Astrocyte (in vitro differentiated cells and primary cell): ENCODE measurements at regions not wholly inside any gene's neighbourhood (a gene's known extent, or its start where the extent isn't known, plus 50 kb on each side); places are given as distances from the start of the nearest gene placed in this dataset.

Source experiments
- DNase-seq: peaks from one replicate; pipeline ENCODE4 v3.0.0-alpha.2; 2010; ENCODE audit warnings: low read depth
- FAIRE-seq: peaks from 2 replicates; lab custom pipeline; 2011; peaks lifted over from hg19 to GRCh38; lab: Jason Lieb, UNC
- H2AFZ ChIP-seq: 2 replicates; pipeline ENCODE4 v1.6.0; 2012; ENCODE audit warnings: low read depth, low read length, inconsistent platforms
- H3K27ac ChIP-seq: 2 replicates; pipeline ENCODE4 v1.5.1; 2011; ENCODE audit warnings: low read depth, low read length, inconsistent platforms
- H3K27me3 ChIP-seq: 2 replicates; pipeline ENCODE4 v1.6.0; 2011; ENCODE audit warnings: low read length, inconsistent platforms; ENCODE audit not compliant: insufficient read depth
- H3K36me3 ChIP-seq: 2 replicates; pipeline ENCODE4 v1.5.1; 2011; ENCODE audit warnings: low read length, inconsistent platforms; ENCODE audit not compliant: insufficient read depth
- H3K4me1 ChIP-seq: 2 replicates; pipeline ENCODE4 v1.5.1; 2011; ENCODE audit warnings: low read length, inconsistent platforms; ENCODE audit not compliant: insufficient read depth
- H3K4me2 ChIP-seq: 2 replicates; pipeline ENCODE4 v1.6.0; 2012; ENCODE audit warnings: low read length, inconsistent platforms
- H3K4me3 ChIP-seq: 2 replicates; pipeline ENCODE4 v1.5.1; 2011; ENCODE audit warnings: low read depth, mild to moderate bottlenecking, low read length, inconsistent platforms; ENCODE audit not compliant: insufficient read depth
- H3K79me2 ChIP-seq: 2 replicates; pipeline ENCODE4 v1.6.0; 2012; ENCODE audit warnings: mild to moderate bottlenecking, low read length, inconsistent platforms; ENCODE audit not compliant: insufficient read depth
- H3K9ac ChIP-seq: 2 replicates; pipeline ENCODE4 v1.6.0; 2012; ENCODE audit warnings: mild to moderate bottlenecking, low read length, inconsistent platforms
- H3K9me3 ChIP-seq: 2 replicates; pipeline ENCODE4 v1.5.1; 2012; ENCODE audit warnings: low read depth, mild to moderate bottlenecking, low read length, inconsistent platforms; ENCODE audit not compliant: insufficient read depth
- H4K20me1 ChIP-seq: 2 replicates; pipeline ENCODE4 v1.6.0; 2012; ENCODE audit warnings: low read length, inconsistent platforms; ENCODE audit not compliant: insufficient read depth
- H3K27ac Mint-ChIP-seq: one replicate; pipeline ENCODE4 v1.8.0; 2021; ENCODE audit warnings: mild to moderate bottlenecking, mixed read lengths; ENCODE audit not compliant: unreplicated experiment
- H3K27me3 Mint-ChIP-seq: one replicate; pipeline ENCODE4 v1.8.0; 2021; ENCODE audit warnings: low read depth, mixed read lengths; ENCODE audit not compliant: unreplicated experiment
- H3K36me3 Mint-ChIP-seq: one replicate; pipeline ENCODE4 v1.8.0; 2021; ENCODE audit warnings: low read depth, mixed read lengths; ENCODE audit not compliant: unreplicated experiment
- H3K4me1 Mint-ChIP-seq: one replicate; pipeline ENCODE4 v1.8.0; 2021; ENCODE audit warnings: low read depth, mixed read lengths; ENCODE audit not compliant: unreplicated experiment
- H3K4me3 Mint-ChIP-seq: one replicate; pipeline ENCODE4 v1.8.0; 2021; ENCODE audit warnings: mild to moderate bottlenecking, moderate library complexity, mixed read lengths; ENCODE audit not compliant: unreplicated experiment
- H3K9me3 Mint-ChIP-seq: one replicate; pipeline ENCODE4 v1.8.0; 2021; ENCODE audit warnings: mild to moderate bottlenecking, mixed read lengths; ENCODE audit not compliant: unreplicated experiment
- EZH2 ChIP-seq: IDR thresholded peaks from 2 replicates; pipeline ENCODE4 v1.6.1; 2012; ENCODE audit warnings: mild to moderate bottlenecking, low read length, inconsistent platforms; ENCODE audit not compliant: insufficient read depth
- TF ChIP-seq, protein P1 (sequence below): IDR thresholded peaks from 2 replicates; pipeline ENCODE4 v1.5.1; 2011; ENCODE audit warnings: low read depth, mild to moderate bottlenecking, inconsistent platforms, low read length, moderate library complexity; ENCODE audit not compliant: insufficient read depth

DNA sequence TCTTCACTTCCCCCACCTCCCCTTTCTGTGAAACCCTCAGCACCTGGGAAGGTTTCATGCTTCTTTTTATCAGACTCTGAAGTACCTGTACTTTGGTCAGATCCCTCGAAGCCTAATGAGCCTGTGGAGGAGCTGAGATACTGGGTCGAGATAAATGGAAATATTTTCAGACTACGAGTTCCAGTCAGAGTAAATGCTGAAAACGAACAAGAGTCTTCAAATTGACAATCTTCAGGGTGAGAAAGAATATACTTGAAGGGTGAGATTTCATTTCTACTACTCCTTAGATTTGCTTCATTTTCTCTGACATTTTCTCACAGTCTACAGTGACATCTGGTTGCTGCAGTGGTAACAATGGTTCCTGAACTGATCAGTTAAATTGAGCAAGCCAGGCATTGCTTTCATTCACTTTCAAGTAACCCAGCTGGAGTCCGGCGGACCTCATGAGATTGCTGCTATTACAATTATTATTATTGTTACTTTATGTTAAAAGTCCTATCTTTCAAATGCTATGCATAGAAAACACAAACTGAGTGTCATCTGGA lies 337.2 kb downstream of the VGLL3 start:
- Histone ChIP-seq H3K79me2 (no peaks in the 10 kb centered on the region), H3K4me2 (no peak overlapping the region), H3K4me3 (no peak overlapping the region), H3K27ac (no peak overlapping the region), H2AFZ (no peak overlapping the region), H3K4me1 (no peaks in the 10 kb centered on the region), H3K36me3 (no peaks in the 10 kb centered on the region), H3K9me3 (no peaks in the 10 kb centered on the region), H4K20me1 (no peaks in the 10 kb centered on the region), H3K9ac (no peak overlapping the region), H3K27me3 (no peaks in the 10 kb centered on the region)
- Mint-ChIP-seq H3K4me1 (no peaks in the 10 kb centered on the region), H3K27me3 (no peaks in the 10 kb centered on the region), H3K36me3 (no peaks in the 10 kb centered on the region), H3K4me3 (no peak overlapping the region), H3K27ac (no peak overlapping the region), H3K9me3 (no peaks in the 10 kb centered on the region)
- no peak for FAIRE-seq
- no peak for DNase-seq
- TF ChIP-seq, protein P1, sequence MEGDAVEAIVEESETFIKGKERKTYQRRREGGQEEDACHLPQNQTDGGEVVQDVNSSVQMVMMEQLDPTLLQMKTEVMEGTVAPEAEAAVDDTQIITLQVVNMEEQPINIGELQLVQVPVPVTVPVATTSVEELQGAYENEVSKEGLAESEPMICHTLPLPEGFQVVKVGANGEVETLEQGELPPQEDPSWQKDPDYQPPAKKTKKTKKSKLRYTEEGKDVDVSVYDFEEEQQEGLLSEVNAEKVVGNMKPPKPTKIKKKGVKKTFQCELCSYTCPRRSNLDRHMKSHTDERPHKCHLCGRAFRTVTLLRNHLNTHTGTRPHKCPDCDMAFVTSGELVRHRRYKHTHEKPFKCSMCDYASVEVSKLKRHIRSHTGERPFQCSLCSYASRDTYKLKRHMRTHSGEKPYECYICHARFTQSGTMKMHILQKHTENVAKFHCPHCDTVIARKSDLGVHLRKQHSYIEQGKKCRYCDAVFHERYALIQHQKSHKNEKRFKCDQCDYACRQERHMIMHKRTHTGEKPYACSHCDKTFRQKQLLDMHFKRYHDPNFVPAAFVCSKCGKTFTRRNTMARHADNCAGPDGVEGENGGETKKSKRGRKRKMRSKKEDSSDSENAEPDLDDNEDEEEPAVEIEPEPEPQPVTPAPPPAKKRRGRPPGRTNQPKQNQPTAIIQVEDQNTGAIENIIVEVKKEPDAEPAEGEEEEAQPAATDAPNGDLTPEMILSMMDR = no peak
- TF ChIP-seq EZH2 = no peak

DNA sequence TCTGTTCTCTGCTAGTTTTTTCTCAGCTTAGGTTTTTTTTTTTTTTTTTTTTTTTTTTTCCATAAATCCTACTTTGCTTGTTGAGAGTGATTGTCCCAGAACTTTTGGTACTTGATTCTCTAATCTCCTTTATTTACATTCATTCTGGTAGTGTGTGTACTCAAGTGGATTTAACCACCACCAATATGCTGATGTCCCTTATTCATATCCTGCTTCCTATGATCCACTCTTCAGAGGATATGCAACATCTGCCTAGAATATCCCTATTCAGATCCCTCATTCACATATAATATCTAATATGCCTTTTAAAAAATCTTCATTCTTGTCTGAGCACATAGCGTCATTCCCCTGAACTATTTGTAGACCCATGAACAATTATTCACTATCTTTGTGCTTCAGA lies 342.9 kb downstream of the VGLL3 start:
- H3K9ac ChIP-seq = no peak overlapping the region
- no peak for FAIRE-seq
- H3K4me3 ChIP-seq = no peak overlapping the region
- Mint-ChIP-seq H3K9me3 (no peaks in the 10 kb centered on the region), H3K4me3 (no peak overlapping the region), H3K27me3 (no peaks in the 10 kb centered on the region), H3K4me1 (no peaks in the 10 kb centered on the region), H3K27ac (no peak overlapping the region), H3K36me3 (no peaks in the 10 kb centered on the region)
- H2AFZ ChIP-seq = no peak overlapping the region
- no peak overlapping the region for H3K27ac ChIP-seq
- H3K4me1 ChIP-seq = no peaks in the 10 kb centered on the region
- no peak for DNase-seq
- TF ChIP-seq, protein P1 = no peak
- no peak for TF ChIP-seq EZH2
- no peaks in the 10 kb centered on the region for H3K27me3 ChIP-seq
- H3K79me2 ChIP-seq = no peaks in the 10 kb centered on the region
- no peaks in the 10 kb centered on the region for H3K36me3 ChIP-seq
- H4K20me1 ChIP-seq = no peaks in the 10 kb centered on the region
- H3K9me3 ChIP-seq = no peaks in the 10 kb centered on the region
- H3K4me2 ChIP-seq = no peak overlapping the region

DNA sequence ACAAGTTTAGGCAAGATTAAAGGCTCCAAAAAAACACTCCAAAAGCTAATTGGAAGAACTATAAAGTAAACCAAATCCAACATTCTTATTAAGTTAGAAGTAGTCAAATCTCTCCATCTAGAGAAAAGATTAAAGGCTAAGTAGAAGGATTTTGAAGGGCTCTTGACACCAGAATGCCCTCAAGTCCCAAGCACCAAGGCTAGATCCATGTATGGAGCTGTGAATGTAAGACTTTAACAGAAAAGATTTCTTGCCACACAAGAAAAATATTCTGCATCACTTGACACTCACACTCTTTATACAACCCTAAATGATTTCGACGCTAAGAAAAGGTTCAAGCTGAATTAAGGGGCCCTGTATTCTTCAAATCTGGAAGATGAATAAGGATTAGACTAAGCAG lies 345.2 kb downstream of the VGLL3 start:
- Histone ChIP-seq H3K9me3 (no peaks in the 10 kb centered on the region), H4K20me1 (no peaks in the 10 kb centered on the region), H3K4me1 (no peaks in the 10 kb centered on the region), H3K27ac (no peak overlapping the region), H2AFZ (no peak overlapping the region), H3K9ac (no peak overlapping the region), H3K27me3 (no peaks in the 10 kb centered on the region), H3K79me2 (no peaks in the 10 kb centered on the region), H3K4me2 (no peak overlapping the region), H3K4me3 (no peak overlapping the region), H3K36me3 (no peaks in the 10 kb centered on the region)
- H3K27ac Mint-ChIP-seq = no peak overlapping the region
- TF ChIP-seq, protein P1 = no peak
- TF ChIP-seq EZH2 = no peak
- H3K27me3 Mint-ChIP-seq = no peaks in the 10 kb centered on the region
- no peak for DNase-seq
- H3K36me3 Mint-ChIP-seq = no peaks in the 10 kb centered on the region
- H3K4me3 Mint-ChIP-seq = no peak overlapping the region
- no peaks in the 10 kb centered on the region for H3K4me1 Mint-ChIP-seq
- FAIRE-seq = no peak
- no peaks in the 10 kb centered on the region for H3K9me3 Mint-ChIP-seq
